NB4 (cell line): ENCODE measurements at regions not wholly inside any gene's neighbourhood (a gene's known extent, or its start where the extent isn't known, plus 50 kb on each side); places are given as distances from the start of the nearest gene placed in this dataset.

Source experiments
- DNase-seq: peaks from one replicate; pipeline ENCODE4 v3.0.0; 2010; ENCODE audit warnings: low read depth
- H3K4me3 ChIP-seq: one replicate; pipeline ENCODE4 v1.5.1; 2011; ENCODE audit warnings: mild to moderate bottlenecking, low read depth, low read length, moderate library complexity
- MYC ChIP-seq: IDR thresholded peaks from 2 replicates; pipeline ENCODE4 v1.6.1; 2011; ENCODE audit warnings: low read depth, low read length
- POLR2A ChIP-seq: IDR thresholded peaks from 2 replicates; pipeline ENCODE4 v1.6.1; 2011; ENCODE audit warnings: mild to moderate bottlenecking; ENCODE audit not compliant: insufficient read length; ENCODE audit errors: extremely low read depth
- TF ChIP-seq, protein P1 (sequence below): IDR thresholded peaks from 2 replicates; pipeline ENCODE4 v1.6.1; 2011; ENCODE audit warnings: low read depth, low read length
- TF ChIP-seq, protein P2 (sequence below): IDR thresholded peaks from one replicate; pipeline ENCODE4 v1.5.1; 2012; ENCODE audit warnings: low read depth, low read length

DNA sequence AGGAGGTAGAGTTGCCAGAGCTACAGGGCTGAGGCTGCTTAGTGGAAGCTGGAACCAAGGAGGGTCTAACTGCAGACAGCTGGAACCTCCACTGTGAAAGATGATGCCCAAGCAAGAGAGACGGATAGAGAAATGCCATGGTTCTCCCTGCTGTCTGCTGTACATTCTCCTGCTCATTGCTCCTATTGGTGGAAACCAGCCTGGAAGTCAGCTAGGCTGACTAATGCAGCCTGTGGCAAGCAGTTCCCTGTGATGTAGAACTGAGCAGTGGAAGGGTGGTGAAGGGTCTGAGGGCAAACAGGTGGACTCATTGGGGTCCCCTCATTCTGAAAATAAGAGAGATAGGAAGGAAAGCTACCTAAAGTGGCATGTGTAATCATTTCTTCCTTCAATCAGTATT lies 563.6 kb downstream of the SLC4A3 start:
- no peak overlapping the region for H3K4me3 ChIP-seq
- DNase-seq = no peak
- TF ChIP-seq POLR2A (no peak), MYC (no peak)
- TF ChIP-seq, protein P1, sequence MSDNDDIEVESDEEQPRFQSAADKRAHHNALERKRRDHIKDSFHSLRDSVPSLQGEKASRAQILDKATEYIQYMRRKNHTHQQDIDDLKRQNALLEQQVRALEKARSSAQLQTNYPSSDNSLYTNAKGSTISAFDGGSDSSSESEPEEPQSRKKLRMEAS = no peak
- TF ChIP-seq, protein P2, sequence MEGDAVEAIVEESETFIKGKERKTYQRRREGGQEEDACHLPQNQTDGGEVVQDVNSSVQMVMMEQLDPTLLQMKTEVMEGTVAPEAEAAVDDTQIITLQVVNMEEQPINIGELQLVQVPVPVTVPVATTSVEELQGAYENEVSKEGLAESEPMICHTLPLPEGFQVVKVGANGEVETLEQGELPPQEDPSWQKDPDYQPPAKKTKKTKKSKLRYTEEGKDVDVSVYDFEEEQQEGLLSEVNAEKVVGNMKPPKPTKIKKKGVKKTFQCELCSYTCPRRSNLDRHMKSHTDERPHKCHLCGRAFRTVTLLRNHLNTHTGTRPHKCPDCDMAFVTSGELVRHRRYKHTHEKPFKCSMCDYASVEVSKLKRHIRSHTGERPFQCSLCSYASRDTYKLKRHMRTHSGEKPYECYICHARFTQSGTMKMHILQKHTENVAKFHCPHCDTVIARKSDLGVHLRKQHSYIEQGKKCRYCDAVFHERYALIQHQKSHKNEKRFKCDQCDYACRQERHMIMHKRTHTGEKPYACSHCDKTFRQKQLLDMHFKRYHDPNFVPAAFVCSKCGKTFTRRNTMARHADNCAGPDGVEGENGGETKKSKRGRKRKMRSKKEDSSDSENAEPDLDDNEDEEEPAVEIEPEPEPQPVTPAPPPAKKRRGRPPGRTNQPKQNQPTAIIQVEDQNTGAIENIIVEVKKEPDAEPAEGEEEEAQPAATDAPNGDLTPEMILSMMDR = no peak

DNA sequence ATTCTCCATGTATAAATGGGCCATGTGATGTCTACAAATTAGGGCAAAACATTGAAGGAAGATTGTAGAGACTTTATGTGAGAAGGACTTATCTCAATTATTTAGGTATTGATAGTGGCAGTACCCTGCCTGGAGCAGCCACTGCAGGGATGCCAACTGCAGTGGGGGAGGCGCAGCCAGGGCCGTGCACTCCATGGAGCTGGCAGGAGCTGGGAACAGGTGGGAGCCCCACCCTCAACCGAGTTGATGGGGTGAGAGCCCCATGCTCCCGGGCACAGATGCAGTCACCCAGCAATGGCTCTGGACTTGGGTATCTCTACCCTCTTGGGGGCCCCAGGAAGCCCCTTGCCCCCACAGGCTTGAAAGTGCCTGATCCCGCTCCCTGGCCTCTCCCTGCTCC lies 564.3 kb downstream of the SLC4A3 start:
- DNase-seq = no peak
- TF ChIP-seq POLR2A (no peak), MYC (no peak)
- TF ChIP-seq, protein P2 = no peak
- TF ChIP-seq, protein P1 = no peak
- H3K4me3 ChIP-seq = no peak overlapping the region

DNA sequence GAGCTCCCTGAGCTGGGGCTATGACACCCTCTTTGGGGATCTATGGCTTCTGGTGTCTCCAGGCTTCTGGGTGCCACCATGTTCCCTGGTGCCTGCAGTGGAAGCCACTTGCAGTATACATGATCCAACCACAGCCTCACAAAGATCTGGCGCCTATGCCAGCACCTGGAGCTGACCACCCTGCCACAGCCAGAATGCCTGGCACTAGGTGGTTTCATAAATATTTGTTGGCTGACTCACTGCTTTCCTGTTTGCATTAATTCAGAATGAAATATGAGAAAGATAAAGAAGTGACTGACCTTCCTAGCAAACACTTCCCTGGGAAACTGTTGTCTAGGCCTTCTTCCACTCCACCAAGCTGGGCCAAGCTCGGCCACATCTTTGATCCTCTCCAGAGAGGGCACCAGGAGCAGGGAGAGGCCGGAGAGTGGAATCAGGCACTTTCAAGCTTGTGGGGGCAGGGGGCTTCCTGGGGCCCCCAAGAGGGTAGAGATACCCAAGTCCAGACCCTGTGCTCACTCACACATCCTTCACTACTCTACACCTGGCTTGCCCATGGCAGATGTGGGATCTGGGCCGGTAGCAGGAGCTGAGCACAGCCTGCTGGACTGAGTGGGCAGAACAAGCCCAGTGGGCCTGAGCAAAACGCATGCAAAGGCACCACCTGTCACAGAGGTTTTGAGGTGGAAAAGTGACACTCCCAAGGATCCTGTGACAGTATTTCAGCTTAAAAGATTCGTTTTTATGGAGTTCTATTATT lies 565.7 kb downstream of the SLC4A3 start:
- no peak for TF ChIP-seq MYC
- no peak for TF ChIP-seq POLR2A
- TF ChIP-seq, protein P2 = no peak
- TF ChIP-seq, protein P1 = no peak
- DNase-seq = no peak
- no peak overlapping the region for H3K4me3 ChIP-seq

DNA sequence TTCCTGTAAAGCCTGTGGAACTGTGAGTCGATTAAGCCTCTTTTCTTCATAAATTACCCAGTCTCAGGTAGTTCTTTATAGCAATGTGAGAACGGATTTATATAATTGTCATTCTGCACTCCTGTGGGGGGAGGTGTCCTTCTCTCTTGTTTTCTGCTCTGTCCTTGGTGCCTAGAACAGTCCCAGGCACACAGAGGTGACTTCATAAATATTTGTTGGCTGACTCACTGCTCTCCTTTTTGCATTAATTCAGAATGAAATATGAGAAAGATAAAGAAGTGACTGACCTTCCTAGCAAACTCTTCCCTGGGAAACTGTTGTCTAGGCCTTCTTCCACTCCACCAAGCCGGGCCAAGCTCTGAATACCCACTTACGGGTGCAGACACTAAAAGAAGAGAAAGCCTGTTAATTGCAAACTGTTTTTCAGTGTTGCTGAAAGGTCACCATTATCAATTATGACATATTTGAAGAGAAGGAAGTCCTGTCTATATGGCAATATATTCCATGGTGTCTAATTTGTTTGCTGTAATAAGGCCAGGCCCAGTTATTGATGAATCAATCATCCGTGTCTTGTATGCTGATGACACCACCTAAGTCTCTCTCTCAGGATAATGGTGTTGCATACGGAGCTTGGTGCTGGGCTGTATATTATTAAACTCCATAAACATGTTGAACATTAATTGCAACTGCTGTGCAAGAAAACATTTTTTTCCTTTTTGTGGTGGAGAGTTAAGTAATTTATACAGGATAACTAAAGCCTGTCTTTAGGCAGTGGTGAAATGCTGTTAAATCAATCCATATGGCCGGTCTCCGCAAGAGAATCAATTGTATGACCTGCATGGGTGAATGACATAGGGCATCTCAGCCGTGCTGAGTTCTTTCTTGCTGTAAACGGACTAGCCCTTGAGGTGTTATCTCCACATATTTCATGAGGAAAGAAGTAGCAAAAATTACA lies 567.5 kb downstream of the SLC4A3 start:
- TF ChIP-seq POLR2A = no peak
- TF ChIP-seq, protein P1 = no peak
- TF ChIP-seq, protein P2 = no peak
- no peak for TF ChIP-seq MYC
- DNase-seq = no peak
- no peak overlapping the region for H3K4me3 ChIP-seq

DNA sequence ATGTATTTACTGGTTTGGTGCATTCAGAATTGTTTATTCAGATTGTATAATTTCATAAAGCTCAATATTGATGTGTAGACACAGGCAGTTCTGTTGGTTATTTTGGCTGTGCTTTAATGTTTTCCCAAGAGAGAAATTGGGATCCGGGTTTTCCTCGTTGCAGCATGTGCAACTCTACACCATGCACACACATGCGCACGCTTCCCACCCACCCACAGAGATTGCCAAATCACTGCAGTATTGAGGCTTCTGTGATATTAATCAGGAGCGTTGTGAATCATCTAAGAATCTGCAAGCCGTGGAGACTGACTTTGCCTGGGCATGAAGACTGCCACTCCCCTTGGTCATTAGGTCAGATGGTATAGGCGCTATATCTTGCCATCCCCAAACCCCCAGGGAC lies 571.5 kb downstream of the SLC4A3 start:
- no peak overlapping the region for H3K4me3 ChIP-seq
- no peak for DNase-seq
- TF ChIP-seq, protein P1 = no peak
- TF ChIP-seq POLR2A (no peak), MYC (no peak)
- TF ChIP-seq, protein P2 = no peak
